HUES6 (cell line): ENCODE measurements at regions not wholly inside any gene's neighbourhood (a gene's known extent, or its start where the extent isn't known, plus 50 kb on each side); places are given as distances from the start of the nearest gene placed in this dataset.

Experiments
- H3K27ac ChIP-seq: 2 replicates; pipeline ENCODE4 v1.7.0; 2013; ENCODE audit warnings: low read depth, mild to moderate bottlenecking, low read length, inconsistent platforms
- H3K27me3 ChIP-seq: 2 replicates; pipeline ENCODE4 v1.6.1; 2013; ENCODE audit warnings: low read length; ENCODE audit not compliant: control insufficient read depth, insufficient read depth
- H3K36me3 ChIP-seq: 2 replicates; pipeline ENCODE4 v1.6.1; 2013; ENCODE audit warnings: low read length; ENCODE audit not compliant: control insufficient read depth, insufficient read depth
- H3K4me1 ChIP-seq: 2 replicates; pipeline ENCODE4 v1.6.1; 2013; ENCODE audit warnings: low read length; ENCODE audit not compliant: control insufficient read depth, insufficient read depth
- H3K4me3 ChIP-seq: 2 replicates; pipeline ENCODE4 v1.5.1; 2013; ENCODE audit warnings: low read depth, low read length
- H3K9ac ChIP-seq: one replicate; pipeline ENCODE4 v1.6.1; 2013; ENCODE audit warnings: mild to moderate bottlenecking, low read length
- H3K9me3 ChIP-seq: 2 replicates; pipeline ENCODE4 v1.6.1; 2013; ENCODE audit warnings: low read depth, low read length; ENCODE audit not compliant: control insufficient read depth, insufficient read depth

- Histone ChIP-seq H3K9me3 (no peaks in the 10 kb centered on the region), H3K4me3 (no peak overlapping the region), H3K4me1 (no peaks in the 10 kb centered on the region), H3K36me3 (no peaks in the 10 kb centered on the region), H3K27ac (no peak overlapping the region), H3K9ac (no peak overlapping the region), H3K27me3 (no peaks in the 10 kb centered on the region)
These were observed 256.9 kb upstream of the COX7C start for GRCh38 chr5:86360801-86361200.

- H3K4me1 ChIP-seq, result no peaks in the 10 kb centered on the region
- H3K9me3 ChIP-seq, result no peaks in the 10 kb centered on the region
- no peak overlapping the region for H3K4me3 ChIP-seq
- no peak overlapping the region for H3K27ac ChIP-seq
- no peaks in the 10 kb centered on the region for H3K36me3 ChIP-seq
- no peaks in the 10 kb centered on the region for H3K27me3 ChIP-seq
- H3K9ac ChIP-seq, result no peak overlapping the region
These were observed 246.7 kb upstream of the COX7C start for GRCh38 chr5:86371061-86371460.

GRCh38 chr5:86374611-86375010, 243.1 kb upstream of the COX7C start:
- H3K27me3 ChIP-seq, result no peaks in the 10 kb centered on the region
- H3K9me3 ChIP-seq, result no peaks in the 10 kb centered on the region
- H3K4me3 ChIP-seq, result no peak overlapping the region
- no peak overlapping the region for H3K9ac ChIP-seq
- H3K36me3 ChIP-seq, result no peaks in the 10 kb centered on the region
- no peak overlapping the region for H3K27ac ChIP-seq
- no peaks in the 10 kb centered on the region for H3K4me1 ChIP-seq

GRCh38 chr5:86376214-86376613, 241.5 kb upstream of the COX7C start:
- H3K36me3 ChIP-seq, result no peaks in the 10 kb centered on the region
- H3K4me1 ChIP-seq, result no peaks in the 10 kb centered on the region
- no peak overlapping the region for H3K27ac ChIP-seq
- H3K4me3 ChIP-seq, result no peak overlapping the region
- no peak overlapping the region for H3K9ac ChIP-seq
- no peaks in the 10 kb centered on the region for H3K27me3 ChIP-seq
- no peaks in the 10 kb centered on the region for H3K9me3 ChIP-seq

- H3K4me3 ChIP-seq, result no peak overlapping the region
- no peaks in the 10 kb centered on the region for H3K27me3 ChIP-seq
- H3K4me1 ChIP-seq, result no peaks in the 10 kb centered on the region
- no peaks in the 10 kb centered on the region for H3K9me3 ChIP-seq
- H3K27ac ChIP-seq, result no peak overlapping the region
- no peaks in the 10 kb centered on the region for H3K36me3 ChIP-seq
- H3K9ac ChIP-seq, result no peak overlapping the region
These were observed 214.6 kb upstream of the COX7C start for GRCh38 chr5:86403190-86403589.

- H3K4me3 ChIP-seq, result no peak overlapping the region
- H3K4me1 ChIP-seq, result no peaks in the 10 kb centered on the region
- H3K9me3 ChIP-seq, result no peaks in the 10 kb centered on the region
- no peak overlapping the region for H3K9ac ChIP-seq
- no peaks in the 10 kb centered on the region for H3K36me3 ChIP-seq
- H3K27me3 ChIP-seq, result no peaks in the 10 kb centered on the region
- no peak overlapping the region for H3K27ac ChIP-seq
These were observed 213.5 kb upstream of the COX7C start for GRCh38 chr5:86404256-86404655.

GRCh38 chr5:86407711-86408110, 210.0 kb upstream of the COX7C start:
- no peaks in the 10 kb centered on the region for H3K4me1 ChIP-seq
- H3K27ac ChIP-seq, result no peak overlapping the region
- no peaks in the 10 kb centered on the region for H3K9me3 ChIP-seq
- no peaks in the 10 kb centered on the region for H3K36me3 ChIP-seq
- H3K9ac ChIP-seq, result no peak overlapping the region
- H3K27me3 ChIP-seq, result no peaks in the 10 kb centered on the region
- H3K4me3 ChIP-seq, result no peak overlapping the region

- H3K9me3 ChIP-seq, result no peaks in the 10 kb centered on the region
- H3K4me1 ChIP-seq, result no peaks in the 10 kb centered on the region
- no peak overlapping the region for H3K27ac ChIP-seq
- H3K36me3 ChIP-seq, result no peaks in the 10 kb centered on the region
- H3K27me3 ChIP-seq, result no peaks in the 10 kb centered on the region
- H3K9ac ChIP-seq, result no peak overlapping the region
- H3K4me3 ChIP-seq, result no peak overlapping the region
These were observed 206.1 kb upstream of the COX7C start for GRCh38 chr5:86411596-86411995.

- no peaks in the 10 kb centered on the region for H3K27me3 ChIP-seq
- H3K9me3 ChIP-seq, result no peaks in the 10 kb centered on the region
- H3K9ac ChIP-seq, result no peak overlapping the region
- no peak overlapping the region for H3K4me3 ChIP-seq
- no peak overlapping the region for H3K27ac ChIP-seq
- no peaks in the 10 kb centered on the region for H3K4me1 ChIP-seq
- no peaks in the 10 kb centered on the region for H3K36me3 ChIP-seq
These were observed 190.6 kb upstream of the COX7C start for GRCh38 chr5:86427158-86427557.

GRCh38 chr5:86439593-86440110, 178.1 kb upstream of the COX7C start:
- Histone ChIP-seq H3K27me3 (no peaks in the 10 kb centered on the region), H3K9ac (no peak overlapping the region), H3K9me3 (no peaks in the 10 kb centered on the region), H3K36me3 (no peaks in the 10 kb centered on the region), H3K27ac (no peak overlapping the region), H3K4me3 (no peak overlapping the region), H3K4me1 (no peaks in the 10 kb centered on the region)

GRCh38 chr5:86442036-86442745, 175.6 kb upstream of the COX7C start:
- no peaks in the 10 kb centered on the region for H3K4me1 ChIP-seq
- no peak overlapping the region for H3K9ac ChIP-seq
- no peaks in the 10 kb centered on the region for H3K9me3 ChIP-seq
- H3K4me3 ChIP-seq, result no peak overlapping the region
- no peaks in the 10 kb centered on the region for H3K36me3 ChIP-seq
- H3K27me3 ChIP-seq, result no peaks in the 10 kb centered on the region
- no peak overlapping the region for H3K27ac ChIP-seq
